H1 (cell line): ENCODE measurements at regions not wholly inside any gene's neighbourhood (a gene's known extent, or its start where the extent isn't known, plus 50 kb on each side); places are given as distances from the start of the nearest gene placed in this dataset.

Experiments
- CTCF ChIA-PET: fragments of 300-600 bp; sonication (Branson Sonifier 250); formaldehyde crosslinking; loops from one replicate; lab custom pipeline; 2021; ENCODE audit not compliant: partially characterized antibody; lab: Charles Lee
- POLR2A ChIA-PET: fragments of 300-600 bp; sonication (Branson Sonifier 250); formaldehyde crosslinking; loops from one replicate; lab custom pipeline; 2021; ENCODE audit warnings: inconsistent platforms; ENCODE audit not compliant: partially characterized antibody; lab: Charles Lee
- DNase-seq, 2 experiments: peaks; one replicate each; pipeline versions ENCODE4 v3.0.0 to v3.0.0-alpha.2; 2010 to 2022; ENCODE audit warnings: low spot score in 2 of 2, low read depth in 1 of 2, mixed read lengths in 1 of 2
- FAIRE-seq: peaks from 2 replicates; lab custom pipeline; 2011; peaks lifted over from hg19 to GRCh38; lab: Jason Lieb, UNC
- H2AFZ ChIP-seq: 2 replicates; pipeline ENCODE4 v1.8.1; 2012; ENCODE audit warnings: low read length, inconsistent platforms
- H2AK5ac ChIP-seq: 2 replicates; pipeline ENCODE4 v1.6.1; 2013; ENCODE audit warnings: low read depth, low read length
- H2BK120ac ChIP-seq: replicated peaks from 2 replicates; pipeline ENCODE3; 2013; ENCODE audit warnings: low read depth, low read length, inconsistent platforms
- H2BK12ac ChIP-seq: 2 replicates; pipeline ENCODE4 v1.6.1; 2013; ENCODE audit warnings: low read depth, low read length
- H2BK15ac ChIP-seq: 2 replicates; pipeline ENCODE4 v1.6.1; 2013; ENCODE audit warnings: low read length
- H2BK20ac ChIP-seq: 2 replicates; pipeline ENCODE4 v1.6.1; 2013; ENCODE audit warnings: low read length
- H2BK5ac ChIP-seq: 2 replicates; pipeline ENCODE4 v1.6.1; 2013; ENCODE audit warnings: low read depth, low read length
- H3K14ac ChIP-seq: 2 replicates; pipeline ENCODE4 v1.6.1; 2013; ENCODE audit warnings: inconsistent platforms; ENCODE audit not compliant: insufficient read length
- H3K18ac ChIP-seq: 2 replicates; pipeline ENCODE4 v1.6.1; 2013; ENCODE audit warnings: low read length; ENCODE audit errors: extremely low read depth
- H3K23ac ChIP-seq: 2 replicates; pipeline ENCODE4 v1.6.1; 2013; ENCODE audit warnings: inconsistent platforms; ENCODE audit not compliant: insufficient read length
- H3K23me2 ChIP-seq: 2 replicates; pipeline ENCODE4 v1.6.1; 2013; ENCODE audit warnings: low read depth, low read length
- H3K27ac ChIP-seq: 2 replicates; pipeline ENCODE4 v1.6.1; 2011; ENCODE audit warnings: low read depth, low read length, inconsistent platforms
- H3K27me3 ChIP-seq, 4 experiments: replicated peaks in 1 of 4; 1 replicate in 1 of 4; 2 replicates in 3 of 4; pipeline versions ENCODE4 v1.6.1 to v1.8.1; 2011 to 2013; ENCODE audit warnings: low read length in 3 of 4, mild to moderate bottlenecking in 3 of 4, inconsistent platforms in 2 of 4, mixed read lengths in 2 of 4, moderate library complexity in 1 of 4; ENCODE audit not compliant: control insufficient read depth in 3 of 4, insufficient read depth in 3 of 4; ENCODE audit errors: extremely low read depth in 1 of 4
- H3K36me3 ChIP-seq, 4 experiments: 2 replicates each; pipeline versions ENCODE4 v1.6.1 to v1.8.1; 2011 to 2013; ENCODE audit warnings: mild to moderate bottlenecking in 4 of 4, low read length in 3 of 4, moderate library complexity in 2 of 4, control low read depth in 1 of 4, inconsistent platforms in 1 of 4; ENCODE audit not compliant: insufficient read depth in 4 of 4, control insufficient read depth in 2 of 4
- H3K4ac ChIP-seq: replicated peaks from 2 replicates; pipeline ENCODE3; 2013; ENCODE audit warnings: low read length, low read depth, mixed read lengths, inconsistent platforms; ENCODE audit not compliant: insufficient read length
- H3K4me1 ChIP-seq, 4 experiments: replicated peaks in 1 of 4; 1 replicate in 1 of 4; 2 replicates in 3 of 4; pipeline versions ENCODE4 v1.6.1 to v1.8.1; 2011 to 2013; ENCODE audit warnings: low read length in 3 of 4, inconsistent platforms in 2 of 4, mixed read lengths in 1 of 4; ENCODE audit not compliant: insufficient read depth in 4 of 4, control insufficient read depth in 3 of 4
- H3K4me2 ChIP-seq, 2 experiments: 2 replicates each; pipeline versions ENCODE4 v1.6.1 to v1.8.1; 2011 to 2013; ENCODE audit warnings: low read depth in 2 of 2, low read length in 2 of 2, control low read depth in 1 of 2, inconsistent platforms in 1 of 2, mild to moderate bottlenecking in 1 of 2; ENCODE audit not compliant: insufficient read depth in 1 of 2
- H3K4me3 ChIP-seq, 4 experiments: fragments of 200-600, 300-600 bp in 1 of 4; sonication (generic), shearing (Covaris generic), sonication (Bioruptor Twin) in 1 of 4; 2 replicates each; pipeline versions ENCODE4 v1.5.1 to v1.8.1; 2011 to 2016; ENCODE audit warnings: low read length in 4 of 4, low read depth in 3 of 4, control low read depth in 2 of 4, inconsistent platforms in 2 of 4, mild to moderate bottlenecking in 2 of 4, mixed read lengths in 1 of 4, moderate library complexity in 1 of 4; ENCODE audit not compliant: insufficient read depth in 2 of 4; ENCODE audit errors: extremely low read depth in 1 of 4
- H3K56ac ChIP-seq: replicated peaks from 2 replicates; pipeline ENCODE3; 2013; ENCODE audit warnings: low read depth, mild to moderate bottlenecking, mixed read lengths, low read length, inconsistent platforms; ENCODE audit not compliant: insufficient read length
- H3K79me1 ChIP-seq: 2 replicates; pipeline ENCODE4 v1.6.1; 2013; ENCODE audit warnings: low read depth, low read length, control low read depth
- H3K79me2 ChIP-seq, 2 experiments: 2 replicates each; pipeline versions ENCODE4 v1.6.1 to v1.8.1; 2012 to 2013; ENCODE audit warnings: low read length in 2 of 2, mild to moderate bottlenecking in 2 of 2, inconsistent platforms in 1 of 2; ENCODE audit not compliant: insufficient read depth in 2 of 2, control insufficient read depth in 1 of 2
- H3K9ac ChIP-seq, 4 experiments: replicated peaks in 1 of 4; 1 replicate in 1 of 4; 2 replicates in 3 of 4; pipeline versions ENCODE4 v1.6.1 to v1.8.1; 2011 to 2013; ENCODE audit warnings: low read depth in 3 of 4, low read length in 3 of 4, control low read depth in 2 of 4, mild to moderate bottlenecking in 2 of 4, moderate library complexity in 2 of 4, inconsistent platforms in 1 of 4; ENCODE audit errors: extremely low read depth in 1 of 4
- H3K9me3 ChIP-seq, 2 experiments: 2 replicates each; pipeline versions ENCODE4 v1.6.1 to v1.8.1; 2012 to 2013; ENCODE audit warnings: mild to moderate bottlenecking in 2 of 2, moderate library complexity in 2 of 2, control low read depth in 1 of 2, inconsistent platforms in 1 of 2, low read depth in 1 of 2, low read length in 1 of 2, mixed read lengths in 1 of 2; ENCODE audit not compliant: insufficient read depth in 2 of 2
- H4K20me1 ChIP-seq, 2 experiments: replicated peaks in 1 of 2; 2 replicates each; pipeline versions ENCODE3 to v1.8.1; 2011 to 2013; ENCODE audit warnings: inconsistent platforms in 2 of 2, low read length in 2 of 2, mild to moderate bottlenecking in 1 of 2; ENCODE audit not compliant: insufficient read depth in 2 of 2, control insufficient read depth in 1 of 2
- H4K5ac ChIP-seq: 2 replicates; pipeline ENCODE4 v1.6.1; 2013; ENCODE audit warnings: low read length, low read depth, mixed read lengths, inconsistent platforms; ENCODE audit not compliant: insufficient read length
- H4K8ac ChIP-seq: 2 replicates; pipeline ENCODE4 v1.8.0; 2013; ENCODE audit warnings: mild to moderate bottlenecking, moderate library complexity, low read length, inconsistent platforms; ENCODE audit not compliant: insufficient read depth; ENCODE audit errors: extremely low read depth
- H4K91ac ChIP-seq: replicated peaks from 2 replicates; pipeline ENCODE3; 2013; ENCODE audit warnings: low read length, mixed read lengths, inconsistent platforms; ENCODE audit not compliant: insufficient read length
- CBX8 ChIP-seq: fragments of 300-800, 300-1000 bp; sonication (generic); IDR thresholded peaks from 2 replicates; pipeline ENCODE4 v1.7.1; 2016; ENCODE audit warnings: low read depth, low read length, borderline replicate concordance
- CTCF ChIP-seq, 3 experiments: IDR thresholded peaks; 1 replicate in 2 of 3; 2 replicates in 1 of 3; pipeline versions ENCODE4 v1.5.1 to v1.6.1; 2011; ENCODE audit warnings: low read length in 3 of 3, mild to moderate bottlenecking in 3 of 3, inconsistent platforms in 2 of 3, low read depth in 1 of 3, moderate library complexity in 1 of 3; ENCODE audit not compliant: insufficient read depth in 1 of 3; ENCODE audit errors: control extremely low read depth in 1 of 3
- E2F6 ChIP-seq: IDR thresholded peaks from 2 replicates; pipeline ENCODE4 v1.6.1; 2012; ENCODE audit warnings: inconsistent platforms
- EZH2 ChIP-seq: fragments of 200-600 bp; sonication (generic); IDR thresholded peaks from 2 replicates; pipeline ENCODE4 v1.7.1; 2012; ENCODE audit warnings: low read depth, mild to moderate bottlenecking, moderate library complexity, low read length, inconsistent platforms; ENCODE audit not compliant: severe bottlenecking
- JUND ChIP-seq: IDR thresholded peaks from 2 replicates; pipeline ENCODE4 v1.6.1; 2011; ENCODE audit warnings: mild to moderate bottlenecking, improper control_type of control experiment, low read length
- KDM1A ChIP-seq: fragments of 200-600, 300-600 bp; sonication (generic); IDR thresholded peaks from 2 replicates; pipeline ENCODE4 v1.7.1; 2016; ENCODE audit warnings: mild to moderate bottlenecking, low read length, borderline replicate concordance
- MAFK ChIP-seq: IDR thresholded peaks from 2 replicates; pipeline ENCODE4 v1.6.1; 2012; ENCODE audit warnings: low read depth, mild to moderate bottlenecking, improper control_type of control experiment, low read length
- RAD21 ChIP-seq, 2 experiments: IDR thresholded peaks in 1 of 2; conservative IDR thresholded peaks in 1 of 2; 2 replicates each; pipeline ENCODE4 v1.6.1; 2011; ENCODE audit warnings: low read depth in 2 of 2, low read length in 2 of 2, improper control_type of control experiment in 1 of 2, inconsistent platforms in 1 of 2, mild to moderate bottlenecking in 1 of 2, moderate library complexity in 1 of 2
- TEAD4 ChIP-seq: IDR thresholded peaks from 2 replicates; pipeline ENCODE4 v1.6.1; 2012; ENCODE audit warnings: low read depth, low read length, inconsistent platforms, mixed read lengths
- YY1 ChIP-seq: IDR thresholded peaks from 2 replicates; pipeline ENCODE4 v1.6.1; 2011; ENCODE audit warnings: low read depth, mild to moderate bottlenecking, low read length
- WGBS, 2 experiments: shearing (Covaris generic) in 1 of 2; methylation state at CpG; one replicate each; pipeline versions ENCODE4 v1.1.6 to v1.1.7; 2013 to 2015; ENCODE audit warnings: low lambda C conversion rate in 2 of 2, mixed read lengths in 2 of 2, inconsistent platforms in 1 of 2, low coverage in 1 of 2, missing lambda C conversion rate in 1 of 2; ENCODE audit not compliant: insufficient replicate concordance in 2 of 2, insufficient coverage in 1 of 2, insufficient read length in 1 of 2; ENCODE audit errors: extremely low coverage in 1 of 2, missing lambda C conversion rate in 1 of 2; 5-methylcytosine and 5-hydroxymethylcytosine counted together

DNA sequence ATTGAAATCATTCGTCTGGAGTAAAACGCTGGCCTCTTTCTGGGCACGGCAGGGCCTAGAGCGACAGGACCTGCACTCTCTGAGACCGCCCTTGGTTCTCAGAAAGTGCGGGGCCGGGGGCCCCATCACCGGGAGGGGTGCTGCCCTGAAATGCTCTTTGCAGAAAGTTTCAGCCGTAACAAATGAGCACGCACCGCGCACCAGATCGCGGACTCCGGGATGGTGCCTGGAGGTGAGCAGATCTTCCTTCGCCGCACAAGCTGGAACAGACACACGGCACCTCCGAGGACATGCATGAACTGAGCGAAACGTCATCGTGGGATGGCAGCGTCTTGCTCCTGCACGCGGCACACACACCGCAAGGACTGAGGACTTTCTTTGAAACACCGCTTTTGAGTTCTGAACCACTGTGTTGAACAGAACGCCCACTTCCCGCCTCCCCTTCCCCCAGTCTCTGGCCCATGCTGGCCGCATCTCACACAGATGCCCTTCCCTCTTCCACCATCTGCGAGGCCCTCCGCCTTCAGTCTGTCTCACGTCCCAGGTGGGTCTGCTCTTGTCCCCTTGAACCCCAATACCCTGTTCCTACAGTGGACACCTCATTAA is 538.7 kb upstream of the MGMT start:
- FAIRE-seq = no peak
- Histone ChIP-seq H3K56ac (no peak overlapping the region), H2AFZ (no peak overlapping the region; the same call in 1 of the 2 replicates), H2BK5ac (peak overlapping the region; percentile 56; the same call in 1 of the 2 replicates), H3K14ac (no peak overlapping the region), H3K4me2 (no peak overlapping the region), H2BK20ac (no peak overlapping the region), H3K4me1 (peaks cover 0 to 2% (median 0%) of the 10 kb centered on the region in 4 experiments; a peak in 1 of 7 replicates), H4K20me1 (no peaks in the 10 kb centered on the region), H2BK15ac (no peak overlapping the region), H3K27me3 (no peaks in the 10 kb centered on the region), H2BK120ac (no peak overlapping the region), H3K9ac (no peak overlapping the region), H2BK12ac (no peak overlapping the region), H2AK5ac (no peak overlapping the region), H3K4me3 (no peak overlapping the region), H3K27ac (no peak overlapping the region), H3K23ac (no peak overlapping the region), H3K23me2 (no peaks in the 10 kb centered on the region), H3K79me2 (no peaks in the 10 kb centered on the region), H4K5ac (no peak overlapping the region), H3K79me1 (no peaks in the 10 kb centered on the region), H3K9me3 (no peaks in the 10 kb centered on the region), H3K4ac (no peak overlapping the region), H4K91ac (no peak overlapping the region), H3K18ac (no peak overlapping the region), H3K36me3 (no peaks in the 10 kb centered on the region), H4K8ac (no peak overlapping the region)
- 84% methylated on average over 30 of the region's 33 CpGs; no CpG with 5 or more reads in 1 of the 2 experiments for WGBS, 2 experiments
- CTCF ChIA-PET = interaction anchor here (0.9 kb wide), 1 partner anchor 20 kb away, joined by 3 read pairs; no protein-coding TSS in a partner anchor
- DNase-seq = no peak
- POLR2A ChIA-PET = no interaction called here
- no peak for TF ChIP-seq RAD21 (IDR thresholded peaks at IDR 0.05 in 1 of 2, conservative IDR thresholded peaks at IDR 0.05 in 1 of 2; ENCODE audit: low read depth in 2 of 2, low read length in 2 of 2)
- no peak for TF ChIP-seq MAFK
- TF ChIP-seq KDM1A = no peak
- TF ChIP-seq YY1 = no peak
- no peak for TF ChIP-seq CBX8
- no peak for TF ChIP-seq TEAD4
- TF ChIP-seq EZH2 = no peak
- no peak for TF ChIP-seq JUND
- TF ChIP-seq CTCF (IDR thresholded peaks at IDR 0.05; ENCODE audit: control extremely low read depth in 1 of 3, insufficient read depth in 1 of 3, low read depth in 1 of 3, low read length in 3 of 3) = no peak
- no peak for TF ChIP-seq E2F6
